ENCODE measurements at regions not wholly inside any gene's neighbourhood (a gene's known extent, or its start where the extent isn't known, plus 50 kb on each side); places are given as distances from the start of the nearest gene placed in this dataset.
"Not testable (repeated sequence)": the region's sequence is repeated elsewhere in the genome, so short reads cannot be mapped to it uniquely, and the experiment has no call there.

- no peak overlapping the region for H3K4me3 ChIP-seq (ENCODE audit: low read depth, low read length)
- CTCF ChIA-PET, result no interaction called here
- TF ChIP-seq CTCF (IDR thresholded peaks at IDR 0.05; ENCODE audit: insufficient read depth, low read length, missing control alignments), result no peak
- no peak for DNase-seq (ENCODE audit: low read depth, low spot score)
- POLR2A ChIA-PET, result no interaction called here
Measured at GRCh38 chr16:8407351-8407750, 183.0 kb downstream of the TMEM114 start.

DNA sequence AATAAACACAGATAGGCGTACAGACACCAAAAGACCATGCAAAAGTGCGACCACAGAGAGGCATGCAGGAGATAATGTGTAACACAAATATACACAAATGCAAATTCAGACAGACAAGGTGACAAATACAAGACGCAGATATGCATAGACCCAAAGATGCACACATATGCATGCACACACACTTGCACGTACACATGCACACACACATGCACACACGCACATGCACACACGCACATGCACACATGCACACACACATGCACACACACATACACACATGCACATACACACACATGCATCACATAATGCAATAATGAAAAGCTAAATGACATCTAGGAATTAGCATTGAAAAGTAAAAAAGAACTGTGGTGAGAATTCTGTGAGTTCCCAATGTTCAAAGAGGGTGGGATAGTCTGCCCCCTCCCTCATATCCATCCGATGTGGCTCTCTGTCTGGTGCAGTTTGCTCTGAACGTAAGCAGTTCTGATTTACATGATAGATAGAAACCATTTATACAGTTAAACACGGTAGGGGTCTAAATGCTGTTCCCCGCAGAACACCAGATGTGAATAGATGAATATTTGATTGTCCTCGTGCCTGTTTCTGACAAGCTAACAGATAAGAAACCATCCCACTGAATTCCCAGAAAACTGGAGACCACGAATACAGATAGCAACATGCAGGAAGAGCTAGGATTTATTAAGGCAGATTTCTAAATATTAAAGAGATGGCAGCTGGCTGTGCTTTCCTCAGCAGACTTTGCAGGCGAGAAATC lies 186.1 kb downstream of the TMEM114 start:
- no peak for TF ChIP-seq CTCF (IDR thresholded peaks at IDR 0.05; ENCODE audit: insufficient read depth, low read length, missing control alignments)
- CTCF ChIA-PET, result no interaction called here
- DNase-seq (ENCODE audit: low read depth, low spot score), result no peak
- no peak overlapping the region for H3K4me3 ChIP-seq (ENCODE audit: low read depth, low read length)
- POLR2A ChIA-PET, result no interaction called here

GRCh38 chr16:8402981-8403843 lies 187.1 kb downstream of the TMEM114 start:
- H3K4me3 ChIP-seq (ENCODE audit: low read depth, low read length), result no peak overlapping the region
- CTCF ChIA-PET, result no interaction called here
- DNase-seq (ENCODE audit: low read depth, low spot score), result no peak
- POLR2A ChIA-PET, result no interaction called here
- TF ChIP-seq CTCF (IDR thresholded peaks at IDR 0.05; ENCODE audit: insufficient read depth, low read length, missing control alignments), result no peak

DNA sequence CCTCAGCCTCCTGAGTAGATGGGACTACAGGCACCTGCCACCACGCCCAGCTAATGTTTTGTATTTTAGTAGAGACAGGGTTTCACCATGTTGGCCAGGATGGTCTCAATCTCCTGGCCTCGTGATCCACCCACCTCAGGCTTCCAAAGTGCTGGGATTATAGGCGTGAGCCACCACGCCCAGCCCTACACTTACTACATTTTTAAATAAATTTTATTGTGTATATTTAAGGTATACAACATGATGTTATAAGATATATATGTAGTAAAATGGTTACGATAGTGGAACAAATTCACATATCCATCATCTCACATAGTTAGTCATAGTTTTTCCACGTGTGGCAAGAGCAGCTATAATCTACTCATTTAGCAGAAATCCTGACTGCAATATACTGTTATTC lies 189.6 kb downstream of the TMEM114 start:
- DNase-seq (ENCODE audit: low read depth, low spot score); POLR2A ChIA-PET; CTCF ChIA-PET; H3K4me3 ChIP-seq (ENCODE audit: low read depth, low read length): not testable (repeated sequence)

GRCh38 chr16:8398548-8398947 lies 191.8 kb downstream of the TMEM114 start:
- no peak for DNase-seq (ENCODE audit: low read depth, low spot score)

DNA sequence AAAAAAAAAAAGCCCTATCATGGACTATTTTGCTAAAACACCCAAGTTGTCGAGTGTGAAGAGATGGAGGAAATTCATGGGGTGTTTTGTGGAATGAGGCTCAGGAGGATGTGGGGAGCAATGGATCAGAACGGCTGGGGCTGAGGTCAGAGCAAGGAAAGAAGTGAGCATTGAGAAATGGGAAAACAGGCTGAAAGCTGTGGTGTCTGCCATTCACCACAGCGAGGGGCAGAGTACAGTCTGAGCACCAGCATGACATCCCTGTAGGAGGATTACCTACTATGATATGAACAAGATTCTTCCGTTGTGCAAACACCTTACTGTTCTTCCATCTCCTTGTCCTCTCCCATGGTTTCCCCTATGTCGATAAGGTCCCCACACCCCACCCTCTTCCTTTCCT lies 193.1 kb downstream of the TMEM114 start:
- POLR2A ChIA-PET, result no interaction called here
- CTCF ChIA-PET, result no interaction called here
- no peak for DNase-seq (ENCODE audit: low read depth, low spot score)
- no peak overlapping the region for H3K4me3 ChIP-seq (ENCODE audit: low read depth, low read length)
- TF ChIP-seq CTCF (IDR thresholded peaks at IDR 0.05; ENCODE audit: insufficient read depth, low read length, missing control alignments), result no peak

More at GRCh38 chr16:8398548-8398947, 191.8 kb downstream of the TMEM114 start:
- CTCF ChIA-PET, result no interaction called here
- TF ChIP-seq CTCF (IDR thresholded peaks at IDR 0.05; ENCODE audit: insufficient read depth, low read length, missing control alignments), result no peak
- H3K4me3 ChIP-seq (ENCODE audit: low read depth, low read length), result no peak overlapping the region
- POLR2A ChIA-PET, result no interaction called here

Data from AG04449 (cell line).